HG03108 (cell line): ENCODE measurements at regions not wholly inside any gene's neighbourhood (a gene's known extent, or its start where the extent isn't known, plus 50 kb on each side); places are given as distances from the start of the nearest gene placed in this dataset.
"Not testable (repeated sequence)": the region's sequence is repeated elsewhere in the genome, so short reads cannot be mapped to it uniquely, and the experiment has no call there.

Source experiments
- ATAC-seq: cut with Tn5 transposase; IDR thresholded peaks from one replicate; pipeline ENCODE4 v1.9.1; 2021; ENCODE audit warnings: moderate library complexity; ENCODE audit not compliant: unreplicated experiment

DNA sequence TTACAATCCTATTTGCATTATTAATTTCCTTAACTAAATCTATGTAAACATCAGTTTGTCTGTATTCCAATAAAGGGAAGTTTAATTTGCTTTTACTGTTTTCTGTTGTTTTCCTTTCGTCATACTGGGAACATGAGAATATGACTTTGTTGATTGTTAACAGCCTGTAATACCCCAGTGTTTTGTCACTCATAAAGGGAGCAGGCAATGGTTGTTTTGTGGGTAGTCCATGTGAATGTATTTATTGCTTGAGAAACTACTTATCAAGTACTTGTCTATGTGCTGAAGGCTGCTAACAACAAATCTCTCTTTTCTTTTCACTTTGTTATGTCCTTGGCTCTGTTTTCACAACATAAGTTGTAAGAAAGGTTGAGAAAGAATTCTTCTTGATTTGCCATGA is 1070.2 kb upstream of the ACO1 start:
- no peak for ATAC-seq

GRCh38 chr9:31320494-31320893 is 1063.9 kb upstream of the ACO1 start:
- no peak for ATAC-seq

- no peak for ATAC-seq
Measured at GRCh38 chr9:31321256-31321655, 1063.2 kb upstream of the ACO1 start.

- no peak for ATAC-seq
Measured at GRCh38 chr9:31321686-31322085, 1062.8 kb upstream of the ACO1 start.

DNA sequence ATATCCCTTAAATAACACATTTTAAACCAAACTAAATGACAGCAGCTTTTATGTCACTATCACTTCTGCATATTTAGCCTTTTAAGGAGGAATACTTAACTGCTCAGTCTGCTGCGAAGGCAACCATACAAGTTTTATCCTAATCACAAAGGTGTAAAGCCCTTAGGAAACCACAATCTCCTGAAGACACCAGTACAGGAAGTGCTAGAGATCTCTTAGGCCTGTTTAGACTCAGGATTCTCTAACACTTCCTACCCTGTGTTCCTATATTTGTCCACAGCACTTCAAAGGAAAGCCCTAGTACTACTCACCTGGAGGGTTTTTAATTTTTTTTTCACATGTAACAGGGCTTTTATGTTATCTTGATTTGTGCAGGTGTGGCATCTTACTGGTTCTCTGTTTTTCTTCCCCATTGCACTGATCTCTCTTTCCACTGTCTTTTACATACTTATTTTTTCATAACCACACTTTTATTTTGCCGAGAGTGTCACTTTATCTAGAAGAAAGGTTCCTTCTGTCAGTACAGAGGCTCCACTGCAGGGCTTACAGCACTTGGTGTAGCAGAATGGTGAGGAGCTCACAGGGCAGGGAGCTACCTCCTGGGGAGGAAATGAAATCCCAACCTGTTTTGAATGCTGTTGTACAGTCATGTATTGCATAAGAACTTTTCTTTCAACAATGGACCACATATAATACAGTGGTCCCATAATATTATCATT is 1060.6 kb upstream of the ACO1 start:
- ATAC-seq, result peak; percentile 57

- no peak for ATAC-seq
Measured at GRCh38 chr9:31325778-31326177, 1058.7 kb upstream of the ACO1 start.

DNA sequence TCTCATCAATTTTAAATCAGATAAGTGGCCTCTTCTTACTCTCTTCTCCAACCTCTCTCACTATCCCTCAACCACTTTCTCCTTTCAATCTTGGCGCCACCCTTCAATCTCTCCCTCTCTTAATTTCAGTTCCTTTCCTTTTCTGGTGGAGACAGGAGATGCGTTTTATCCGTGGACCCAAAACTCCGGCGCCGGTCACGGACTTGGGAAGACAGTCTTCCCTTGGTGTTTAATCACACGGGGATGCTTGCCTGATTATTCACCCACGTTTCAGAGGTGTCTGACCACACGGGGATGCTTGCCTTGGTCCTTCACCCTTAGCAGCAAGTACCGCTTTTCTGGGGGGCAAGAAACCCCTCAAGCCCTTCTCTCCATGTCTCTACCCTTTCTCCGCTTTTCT is 1057.6 kb upstream of the ACO1 start:
- not testable (repeated sequence) for ATAC-seq

DNA sequence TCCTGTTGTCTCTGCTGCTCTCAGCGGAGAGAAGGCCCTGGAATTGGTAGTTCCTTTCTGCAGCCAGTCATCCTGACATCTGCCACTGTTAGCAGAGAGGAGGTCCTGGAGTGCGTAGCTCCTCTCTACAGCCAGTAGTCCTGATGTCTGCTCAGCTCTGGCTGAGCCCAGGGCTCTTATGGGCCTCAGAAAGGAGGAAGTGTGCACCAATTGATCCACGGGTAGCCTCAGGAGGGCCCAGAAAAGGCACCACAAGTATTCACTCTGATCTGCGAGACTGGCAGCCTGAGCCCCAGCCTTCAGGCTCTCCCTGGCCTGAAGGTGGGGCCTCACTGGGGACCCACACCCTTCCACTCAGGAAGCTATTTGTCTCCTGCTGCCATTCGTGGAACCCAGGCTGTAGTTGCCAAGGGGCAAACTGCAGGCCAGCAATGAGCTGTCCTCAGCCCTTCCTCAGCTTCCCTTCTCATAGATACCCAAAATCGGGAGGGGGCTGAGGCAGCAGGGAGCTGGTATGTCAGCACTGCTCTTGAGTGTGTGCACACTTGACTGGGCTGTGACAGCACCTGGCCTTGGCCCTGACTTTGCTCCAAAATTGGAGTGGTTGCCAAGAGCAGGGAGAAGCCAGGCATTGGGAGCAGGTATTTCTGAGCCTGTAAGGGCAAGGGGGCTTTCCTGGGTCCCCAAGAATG is 1049.5 kb upstream of the ACO1 start:
- no peak for ATAC-seq

- ATAC-seq, result no peak
Measured at GRCh38 chr9:31335529-31336234, 1048.8 kb upstream of the ACO1 start.

DNA sequence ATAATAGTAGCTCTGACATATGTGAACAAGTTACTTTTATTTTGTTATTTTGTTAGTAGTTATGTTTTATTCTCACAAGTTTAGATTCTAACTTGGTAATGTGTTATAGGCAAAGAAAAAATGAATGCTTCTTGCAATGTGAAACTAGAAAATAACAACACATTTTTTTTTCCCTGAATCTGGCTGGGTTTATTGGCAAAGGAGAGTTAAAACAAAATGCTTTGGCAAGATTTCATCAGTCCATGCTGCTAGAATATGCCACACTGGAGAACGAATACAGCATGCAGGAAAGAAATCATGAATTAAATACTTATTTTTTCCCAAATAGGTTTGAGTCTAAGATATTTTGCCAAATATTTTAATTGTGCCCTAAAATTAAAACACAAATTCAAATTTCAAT is 1048.1 kb upstream of the ACO1 start:
- ATAC-seq, result no peak

DNA sequence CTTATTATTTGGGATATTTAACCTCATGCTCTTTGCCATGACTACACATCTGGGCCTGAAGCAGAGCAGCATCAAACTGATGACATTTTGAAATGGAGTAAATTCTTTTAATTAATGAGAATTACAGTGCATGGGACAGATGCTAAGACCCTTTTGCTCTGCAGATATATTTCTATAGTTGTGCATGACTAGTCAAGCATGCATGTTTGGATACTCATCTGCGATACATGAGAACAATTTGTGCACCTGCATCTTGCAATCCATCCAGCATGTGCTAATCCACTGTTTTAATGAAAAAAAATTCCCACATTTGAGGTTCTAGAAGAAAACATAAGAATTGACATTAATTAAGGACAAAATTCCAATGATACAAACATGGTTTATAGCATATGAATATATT is 1047.6 kb upstream of the ACO1 start:
- no peak for ATAC-seq

DNA sequence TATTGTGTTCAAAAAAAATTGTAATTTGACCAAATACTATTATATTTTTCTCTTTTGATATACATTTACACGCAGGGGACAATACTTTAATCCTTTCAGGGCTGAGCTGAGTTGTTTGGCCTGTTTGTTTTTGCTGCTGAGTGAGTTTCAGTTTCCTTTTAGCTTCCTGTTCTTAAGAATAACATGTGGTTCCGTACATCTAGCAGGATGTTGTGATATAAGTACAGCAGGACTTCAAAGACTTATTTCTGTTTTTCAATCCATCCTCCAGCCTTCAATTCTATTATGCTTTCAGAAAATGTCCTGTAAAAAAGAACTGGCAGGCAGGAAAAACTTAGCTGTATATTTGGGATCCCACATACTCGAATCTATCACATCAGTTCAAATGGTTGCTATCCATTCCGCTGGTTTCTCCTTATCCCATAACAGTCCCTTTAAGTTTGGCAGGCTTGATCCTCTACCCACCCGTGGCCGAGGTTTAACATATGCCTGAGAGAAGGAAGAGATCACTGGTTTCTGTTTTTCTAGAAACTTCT is 1037.3 kb upstream of the ACO1 start:
- peak; percentile 99 for ATAC-seq

- no peak for ATAC-seq
Measured at GRCh38 chr9:31355159-31355882, 1029.1 kb upstream of the ACO1 start.

GRCh38 chr9:31355965-31356364 is 1028.5 kb upstream of the ACO1 start:
- no peak for ATAC-seq

- ATAC-seq, result no peak
Measured at GRCh38 chr9:31359071-31359470, 1025.4 kb upstream of the ACO1 start.

DNA sequence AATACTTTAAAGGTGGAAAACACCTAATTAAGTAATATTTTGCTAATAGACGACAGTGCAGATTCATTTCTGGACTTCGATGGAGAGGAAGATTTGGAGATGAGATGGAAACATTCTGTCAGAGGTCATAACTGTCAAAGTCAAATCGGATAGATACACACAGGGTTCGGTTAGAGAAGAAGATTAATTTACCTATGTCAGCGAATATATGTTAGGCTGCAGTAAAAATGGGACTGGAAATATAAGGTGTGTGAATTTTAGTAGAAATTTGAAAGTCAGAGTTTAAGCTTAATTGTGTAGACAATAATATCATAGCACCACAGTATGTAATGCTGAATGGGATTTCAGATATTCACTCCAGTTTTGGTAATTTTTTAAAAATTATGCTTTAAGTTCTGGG is 1020.3 kb upstream of the ACO1 start:
- no peak for ATAC-seq

GRCh38 chr9:31372799-31373587 is 1011.5 kb upstream of the ACO1 start:
- no peak for ATAC-seq

GRCh38 chr9:31377358-31377757 is 1007.1 kb upstream of the ACO1 start:
- no peak for ATAC-seq

GRCh38 chr9:31388660-31389059 is 995.8 kb upstream of the ACO1 start:
- ATAC-seq, result no peak

- ATAC-seq, result no peak
Measured at GRCh38 chr9:31389075-31389474, 995.4 kb upstream of the ACO1 start.
